HEK293 (cell line): ENCODE measurements at regions not wholly inside any gene's neighbourhood (a gene's known extent, or its start where the extent isn't known, plus 50 kb on each side); places are given as distances from the start of the nearest gene placed in this dataset.

Experiments used
- KLF1 ChIP-seq: fragments of 450-650 bp; formaldehyde crosslinking; IDR thresholded peaks from 2 replicates; pipeline ENCODE4 v1.5.1; 2016; ENCODE audit warnings: missing biosample characterization, missing genetic modification characterization
- ZNF248 ChIP-seq: fragments of 450-650 bp; formaldehyde crosslinking; IDR thresholded peaks from 2 replicates; pipeline ENCODE4 v1.5.1; 2017; ENCODE audit warnings: missing biosample characterization, missing genetic modification characterization
- ZNF416 ChIP-seq: fragments of 450-650 bp; formaldehyde crosslinking; IDR thresholded peaks from 2 replicates; pipeline ENCODE4 v1.5.1; 2016; ENCODE audit warnings: missing biosample characterization, missing genetic modification characterization
- ZNF658 ChIP-seq: fragments of 450-650 bp; formaldehyde crosslinking; IDR thresholded peaks from 2 replicates; pipeline ENCODE4; 2016; ENCODE audit warnings: missing biosample characterization, missing genetic modification characterization
- TF ChIP-seq, protein P1 (sequence below): fragments of 450-650 bp; formaldehyde crosslinking; IDR thresholded peaks from 2 replicates; pipeline ENCODE4 v1.5.1; 2016; ENCODE audit warnings: missing biosample characterization, missing genetic modification characterization
- TF ChIP-seq, protein P2 (sequence below): fragments of 450-650 bp; formaldehyde crosslinking; IDR thresholded peaks from 2 replicates; pipeline ENCODE4 v1.5.1; 2017; ENCODE audit warnings: missing biosample characterization, mild to moderate bottlenecking, missing genetic modification characterization, moderate library complexity

DNA sequence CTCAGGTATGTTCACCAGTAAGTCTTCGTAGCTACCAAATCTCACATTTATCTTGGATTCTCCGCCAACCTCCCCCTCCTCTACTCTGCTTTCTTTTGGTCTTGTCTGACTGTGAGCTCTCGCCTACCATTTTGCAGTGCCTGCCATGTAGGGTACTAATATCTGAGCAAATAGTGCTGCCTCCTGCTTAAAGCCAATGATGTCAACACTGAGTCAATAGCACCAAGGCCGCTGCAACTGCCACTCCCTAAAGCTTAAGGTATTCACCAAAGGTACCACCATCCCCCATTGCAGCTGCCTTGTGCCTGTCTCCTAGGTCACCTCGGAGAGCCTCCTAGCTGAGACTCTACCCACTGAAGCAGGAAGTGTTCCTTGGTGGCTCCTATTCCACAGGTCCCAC lies 114.8 kb upstream of the FUT8 start:
- TF ChIP-seq, protein P1, sequence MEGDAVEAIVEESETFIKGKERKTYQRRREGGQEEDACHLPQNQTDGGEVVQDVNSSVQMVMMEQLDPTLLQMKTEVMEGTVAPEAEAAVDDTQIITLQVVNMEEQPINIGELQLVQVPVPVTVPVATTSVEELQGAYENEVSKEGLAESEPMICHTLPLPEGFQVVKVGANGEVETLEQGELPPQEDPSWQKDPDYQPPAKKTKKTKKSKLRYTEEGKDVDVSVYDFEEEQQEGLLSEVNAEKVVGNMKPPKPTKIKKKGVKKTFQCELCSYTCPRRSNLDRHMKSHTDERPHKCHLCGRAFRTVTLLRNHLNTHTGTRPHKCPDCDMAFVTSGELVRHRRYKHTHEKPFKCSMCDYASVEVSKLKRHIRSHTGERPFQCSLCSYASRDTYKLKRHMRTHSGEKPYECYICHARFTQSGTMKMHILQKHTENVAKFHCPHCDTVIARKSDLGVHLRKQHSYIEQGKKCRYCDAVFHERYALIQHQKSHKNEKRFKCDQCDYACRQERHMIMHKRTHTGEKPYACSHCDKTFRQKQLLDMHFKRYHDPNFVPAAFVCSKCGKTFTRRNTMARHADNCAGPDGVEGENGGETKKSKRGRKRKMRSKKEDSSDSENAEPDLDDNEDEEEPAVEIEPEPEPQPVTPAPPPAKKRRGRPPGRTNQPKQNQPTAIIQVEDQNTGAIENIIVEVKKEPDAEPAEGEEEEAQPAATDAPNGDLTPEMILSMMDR (tag by site-specific recombination) = no peak
- TF ChIP-seq, protein P2, sequence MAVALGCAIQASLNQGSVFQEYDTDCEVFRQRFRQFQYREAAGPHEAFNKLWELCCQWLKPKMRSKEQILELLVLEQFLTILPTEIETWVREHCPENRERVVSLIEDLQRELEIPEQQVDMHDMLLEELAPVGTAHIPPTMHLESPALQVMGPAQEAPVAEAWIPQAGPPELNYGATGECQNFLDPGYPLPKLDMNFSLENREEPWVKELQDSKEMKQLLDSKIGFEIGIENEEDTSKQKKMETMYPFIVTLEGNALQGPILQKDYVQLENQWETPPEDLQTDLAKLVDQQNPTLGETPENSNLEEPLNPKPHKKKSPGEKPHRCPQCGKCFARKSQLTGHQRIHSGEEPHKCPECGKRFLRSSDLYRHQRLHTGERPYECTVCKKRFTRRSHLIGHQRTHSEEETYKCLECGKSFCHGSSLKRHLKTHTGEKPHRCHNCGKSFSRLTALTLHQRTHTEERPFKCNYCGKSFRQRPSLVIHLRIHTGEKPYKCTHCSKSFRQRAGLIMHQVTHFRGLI (tag by site-specific recombination) = no peak
- no peak for TF ChIP-seq ZNF248 (tag by site-specific recombination)
- no peak for TF ChIP-seq ZNF416 (tag by site-specific recombination)
- no peak for TF ChIP-seq KLF1
- no peak for TF ChIP-seq ZNF658 (tag by site-specific recombination)
